Neural progenitor cell (in vitro differentiated cells): ENCODE measurements at regions not wholly inside any gene's neighbourhood (a gene's known extent, or its start where the extent isn't known, plus 50 kb on each side); places are given as distances from the start of the nearest gene placed in this dataset.

Experiments
- CTCF ChIP-seq: fragments of 200-600 bp; sonication (generic); IDR thresholded peaks from 2 replicates; pipeline ENCODE4 v1.5.1; 2017; ENCODE audit warnings: antibody characterized with exemption, mild to moderate bottlenecking
- EZH2 ChIP-seq: fragments of 200-600 bp; sonication (generic); IDR thresholded peaks from 2 replicates; pipeline ENCODE4 v1.6.1; 2017; ENCODE audit warnings: antibody characterized with exemption, mild to moderate bottlenecking, moderate library complexity
- EZH2phosphoT487 ChIP-seq: fragments of 200-600 bp; sonication (generic); IDR thresholded peaks from 2 replicates; pipeline ENCODE4 v1.6.1; 2017; ENCODE audit warnings: antibody characterized with exemption

DNA sequence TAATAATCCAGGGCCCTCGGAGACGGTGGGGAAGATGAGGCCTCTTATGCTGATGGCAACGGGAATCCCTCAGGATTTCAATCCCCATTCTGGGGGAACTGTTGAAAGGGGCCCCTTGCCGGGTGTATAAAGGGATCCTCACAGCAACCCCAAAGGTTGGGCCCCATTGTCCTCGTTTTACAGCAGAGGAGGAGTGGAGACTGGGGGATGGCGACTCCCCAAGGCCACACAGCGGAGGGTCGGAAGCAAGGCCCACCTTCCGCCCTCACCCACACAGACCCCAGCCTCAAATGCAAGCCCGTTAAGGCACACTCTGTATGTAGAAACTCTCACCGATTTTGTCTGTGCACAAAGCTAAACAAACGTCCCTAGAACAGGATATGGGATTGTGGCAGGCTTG lies 327.9 kb upstream of the DIO3 start:
- no peak for TF ChIP-seq CTCF
- no peak for TF ChIP-seq EZH2
- no peak for TF ChIP-seq EZH2phosphoT487
